GM10266 (cell line): ENCODE measurements at regions not wholly inside any gene's neighbourhood (a gene's known extent, or its start where the extent isn't known, plus 50 kb on each side); places are given as distances from the start of the nearest gene placed in this dataset.

Source experiments
- DNase-seq: peaks from one replicate; pipeline ENCODE4 v3.0.0; 2012; ENCODE audit errors: extremely low spot score
- TF ChIP-seq, protein P1 (sequence below): IDR thresholded peaks from 2 replicates; pipeline ENCODE4 v1.5.1; 2012; ENCODE audit warnings: mild to moderate bottlenecking, low read depth; ENCODE audit not compliant: control insufficient read depth, insufficient read depth; ENCODE audit errors: missing control alignments

DNA sequence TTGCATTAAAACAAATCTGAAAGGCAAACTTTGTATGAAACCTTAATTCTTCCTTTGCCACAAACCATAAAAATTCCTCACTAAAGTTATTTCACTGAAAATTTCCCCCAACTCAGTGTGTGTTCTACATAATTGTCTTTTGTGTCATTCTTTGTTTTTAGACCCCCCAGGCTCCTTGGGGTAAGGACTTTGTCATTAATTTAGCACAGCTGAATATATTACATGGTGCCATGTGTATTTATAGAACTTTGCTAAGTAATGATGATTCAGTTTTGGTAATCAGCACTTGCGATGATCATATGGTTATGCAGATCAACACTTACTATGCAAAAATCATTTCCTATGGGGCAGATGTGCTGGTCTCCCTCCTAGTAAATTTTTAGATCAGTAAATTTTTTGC lies 712.1 kb upstream of the MEF2C start:
- TF ChIP-seq, protein P1, sequence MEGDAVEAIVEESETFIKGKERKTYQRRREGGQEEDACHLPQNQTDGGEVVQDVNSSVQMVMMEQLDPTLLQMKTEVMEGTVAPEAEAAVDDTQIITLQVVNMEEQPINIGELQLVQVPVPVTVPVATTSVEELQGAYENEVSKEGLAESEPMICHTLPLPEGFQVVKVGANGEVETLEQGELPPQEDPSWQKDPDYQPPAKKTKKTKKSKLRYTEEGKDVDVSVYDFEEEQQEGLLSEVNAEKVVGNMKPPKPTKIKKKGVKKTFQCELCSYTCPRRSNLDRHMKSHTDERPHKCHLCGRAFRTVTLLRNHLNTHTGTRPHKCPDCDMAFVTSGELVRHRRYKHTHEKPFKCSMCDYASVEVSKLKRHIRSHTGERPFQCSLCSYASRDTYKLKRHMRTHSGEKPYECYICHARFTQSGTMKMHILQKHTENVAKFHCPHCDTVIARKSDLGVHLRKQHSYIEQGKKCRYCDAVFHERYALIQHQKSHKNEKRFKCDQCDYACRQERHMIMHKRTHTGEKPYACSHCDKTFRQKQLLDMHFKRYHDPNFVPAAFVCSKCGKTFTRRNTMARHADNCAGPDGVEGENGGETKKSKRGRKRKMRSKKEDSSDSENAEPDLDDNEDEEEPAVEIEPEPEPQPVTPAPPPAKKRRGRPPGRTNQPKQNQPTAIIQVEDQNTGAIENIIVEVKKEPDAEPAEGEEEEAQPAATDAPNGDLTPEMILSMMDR, result no peak
- no peak for DNase-seq

DNA sequence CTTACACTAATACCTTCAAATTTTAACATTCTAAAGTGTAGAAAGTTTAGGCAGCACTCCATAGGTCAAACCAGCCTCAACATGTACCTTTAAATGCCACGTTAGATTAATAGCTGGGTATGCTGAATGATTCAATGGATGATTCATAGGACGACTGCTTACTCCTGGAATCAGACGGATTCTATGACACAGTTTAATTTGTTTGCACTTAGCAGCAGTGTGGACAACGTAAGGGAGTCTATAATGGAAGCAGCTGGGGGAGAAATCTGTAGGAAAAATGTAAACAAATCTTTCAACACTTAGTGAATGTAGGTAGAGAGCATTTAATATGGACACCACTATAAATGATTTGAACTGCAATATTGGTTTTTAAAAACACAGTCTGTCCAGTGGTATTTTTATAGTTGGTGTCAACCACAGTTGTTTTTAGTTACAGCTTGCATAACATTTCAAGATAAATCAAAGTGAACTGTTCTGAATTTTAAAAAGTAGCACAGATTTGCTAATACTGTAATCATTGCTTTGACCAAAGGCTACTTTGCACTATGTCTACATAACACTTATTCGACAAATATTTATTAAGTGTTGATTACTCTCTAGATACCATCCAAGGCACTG lies 701.5 kb upstream of the MEF2C start:
- TF ChIP-seq, protein P1, result no peak
- DNase-seq, result no peak

DNA sequence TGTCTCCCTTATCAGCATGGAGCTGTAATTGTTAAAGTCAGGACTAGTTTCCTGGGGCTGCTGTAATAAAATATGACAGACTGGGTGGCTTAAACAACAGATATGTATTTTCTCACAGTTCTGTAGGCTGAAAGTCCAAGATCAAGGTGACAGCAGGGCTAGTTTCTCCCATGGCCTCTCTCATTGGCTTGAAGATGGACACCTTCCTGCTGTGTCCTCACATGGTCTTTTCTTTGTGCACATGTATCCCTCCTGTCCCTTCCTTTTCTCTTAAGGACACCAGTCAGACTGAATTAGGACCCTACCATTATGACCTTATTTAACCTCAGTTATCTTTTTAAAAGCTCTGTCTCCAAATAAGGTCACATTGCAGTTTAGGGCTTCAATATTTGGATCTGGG lies 700.5 kb upstream of the MEF2C start:
- no peak for DNase-seq
- TF ChIP-seq, protein P1, result no peak

DNA sequence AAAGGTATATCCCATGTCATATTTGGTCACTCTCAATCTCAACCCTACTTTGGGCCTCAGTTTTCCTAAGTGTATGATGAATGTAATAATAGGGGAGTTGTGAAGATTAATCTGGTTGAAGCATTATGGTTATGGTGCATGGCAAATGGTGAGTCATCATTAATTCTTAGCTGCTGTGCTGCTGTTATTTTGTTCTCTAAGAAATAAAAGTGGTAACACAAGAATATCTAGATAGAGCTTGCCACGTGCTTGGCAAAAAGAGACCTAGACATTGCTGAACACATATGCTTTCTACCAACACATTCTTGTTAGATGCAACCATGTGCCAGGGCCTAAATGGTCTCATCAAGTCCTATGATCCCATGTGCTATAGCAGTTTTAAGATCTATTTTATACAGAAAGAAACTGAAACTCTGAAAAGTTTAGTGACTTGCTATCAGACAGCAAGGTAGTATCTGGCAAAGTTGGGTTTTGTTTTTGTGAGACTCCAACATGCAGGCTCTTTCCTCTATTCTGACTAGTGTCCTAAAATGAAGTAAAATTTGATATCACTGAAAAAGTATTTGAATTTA lies 699.9 kb upstream of the MEF2C start:
- TF ChIP-seq, protein P1, result no peak
- no peak for DNase-seq

DNA sequence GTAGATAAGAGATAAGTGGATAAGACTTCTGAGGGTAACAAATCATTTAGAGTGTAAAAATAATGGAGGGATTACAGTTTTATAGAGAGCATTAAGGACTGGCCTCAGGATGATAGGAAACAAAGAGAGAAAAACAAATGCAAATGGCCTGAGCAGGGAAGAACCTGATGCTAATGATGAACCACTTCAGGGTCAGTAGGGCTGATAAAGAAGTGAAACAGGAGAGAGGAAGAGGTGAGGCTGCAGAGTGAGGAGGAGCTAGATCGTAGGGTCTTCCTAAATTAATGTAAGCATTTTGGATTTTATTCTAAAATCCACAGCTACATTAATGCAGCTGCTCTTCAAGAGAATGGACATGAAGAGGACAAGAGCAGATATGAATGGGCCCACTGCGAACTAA lies 698.0 kb upstream of the MEF2C start:
- no peak for DNase-seq
- TF ChIP-seq, protein P1, result no peak

DNA sequence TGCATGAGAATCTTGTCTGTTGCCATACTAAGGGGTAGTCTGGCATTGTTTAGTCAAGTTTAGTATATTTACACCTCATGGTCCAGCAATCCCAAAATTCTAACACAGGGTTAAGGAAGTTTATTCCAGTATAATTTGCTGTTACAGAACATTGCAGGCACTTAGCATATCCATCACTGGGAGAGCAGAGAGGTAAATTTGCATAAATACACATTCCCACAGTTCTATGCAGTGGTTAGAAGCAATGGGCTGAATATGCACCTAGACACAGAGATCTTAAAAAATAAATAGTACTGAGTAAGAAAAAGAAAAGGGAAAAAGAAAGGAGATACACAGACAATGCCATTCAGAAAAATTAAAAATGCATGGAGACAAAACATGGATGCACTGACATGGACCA lies 692.3 kb upstream of the MEF2C start:
- TF ChIP-seq, protein P1, result no peak
- no peak for DNase-seq

DNA sequence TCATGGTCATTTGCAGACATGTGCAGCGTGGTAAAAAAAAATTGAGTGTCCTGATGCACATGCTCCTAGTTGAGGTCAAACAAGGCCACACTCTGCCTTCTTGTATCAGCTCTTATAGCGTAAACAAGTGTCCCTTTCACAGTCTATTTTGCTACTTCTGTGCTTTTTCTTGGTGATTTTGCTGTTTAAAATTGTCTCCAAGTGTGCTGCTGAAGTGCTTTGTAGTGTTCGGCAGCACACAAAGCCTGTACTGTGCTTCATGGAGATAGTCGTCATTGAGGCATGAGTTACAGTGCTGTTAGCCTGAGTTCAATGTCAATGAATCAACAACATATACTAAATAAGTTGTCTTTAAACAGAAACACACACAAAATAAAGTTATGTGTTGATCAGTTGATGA lies 690.4 kb upstream of the MEF2C start:
- TF ChIP-seq, protein P1, result no peak

More for the DNA sequence above, 690.4 kb upstream of the MEF2C start:
- no peak for DNase-seq
